IPS-15b (cell line): ENCODE measurements at regions not wholly inside any gene's neighbourhood (a gene's known extent, or its start where the extent isn't known, plus 50 kb on each side); places are given as distances from the start of the nearest gene placed in this dataset.

Source experiments
- H3K27me3 ChIP-seq: one replicate; pipeline ENCODE4 v1.6.1; 2013; ENCODE audit warnings: low read length; ENCODE audit not compliant: control insufficient read depth, insufficient read depth
- H3K36me3 ChIP-seq: one replicate; pipeline ENCODE4 v1.6.1; 2013; ENCODE audit warnings: low read length; ENCODE audit not compliant: control insufficient read depth, insufficient read depth
- H3K4me1 ChIP-seq: one replicate; pipeline ENCODE4 v1.6.1; 2013; ENCODE audit warnings: mild to moderate bottlenecking, low read length; ENCODE audit not compliant: control insufficient read depth, insufficient read depth
- H3K4me3 ChIP-seq: one replicate; pipeline ENCODE4 v1.5.1; 2013; ENCODE audit warnings: low read depth, low read length
- H3K9ac ChIP-seq: one replicate; pipeline ENCODE4 v1.6.1; 2013; ENCODE audit warnings: low read depth, mild to moderate bottlenecking, low read length
- H3K9me3 ChIP-seq: one replicate; pipeline ENCODE4 v1.6.1; 2013; ENCODE audit warnings: mild to moderate bottlenecking, low read length; ENCODE audit not compliant: control insufficient read depth, insufficient read depth

DNA sequence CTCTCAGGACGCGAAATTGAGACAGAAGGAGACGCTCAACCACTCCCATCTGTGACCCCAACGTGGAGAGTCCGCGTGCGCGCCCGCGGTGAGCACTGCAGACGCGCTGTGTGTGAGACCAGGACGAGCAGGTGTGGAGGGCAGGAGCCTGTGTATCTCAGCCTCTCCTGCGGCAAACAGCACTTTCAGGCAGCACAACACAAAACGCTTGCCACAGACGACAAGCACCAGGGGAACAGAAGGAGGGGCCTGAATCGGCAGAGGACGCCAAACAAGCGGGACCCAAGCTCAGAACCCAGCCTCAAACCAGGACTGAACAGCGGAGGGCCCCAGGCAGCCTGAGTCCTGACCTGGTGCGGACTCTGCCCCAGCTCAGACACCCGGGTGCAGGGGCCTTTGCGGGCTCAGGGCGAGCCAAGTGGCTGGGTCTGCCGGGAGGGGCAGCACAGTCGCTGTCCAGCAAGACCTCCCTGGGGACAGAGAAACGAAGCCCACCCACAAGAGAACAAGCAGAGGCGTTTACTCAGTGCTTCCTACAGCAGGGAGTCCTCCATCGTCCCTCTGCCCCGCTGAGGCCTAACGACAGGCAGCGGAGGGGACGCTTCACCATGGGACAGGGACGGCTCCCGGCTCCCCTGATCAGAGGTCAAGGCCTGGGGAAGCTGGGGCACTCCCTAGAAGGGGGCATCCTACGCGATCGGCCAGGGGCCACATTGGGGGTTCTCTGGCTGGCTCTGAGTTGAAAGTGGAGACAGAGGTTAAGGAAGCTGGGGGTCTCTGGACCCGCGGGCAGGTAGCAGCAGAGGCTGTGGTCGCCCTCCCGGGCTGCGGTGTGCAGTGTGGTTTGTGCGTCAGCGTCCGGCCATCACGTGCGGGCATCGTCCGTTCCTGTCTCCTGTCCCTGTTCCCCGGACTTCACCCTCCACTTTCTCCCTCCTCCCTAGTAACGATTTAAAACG lies 560.8 kb downstream of the BRD1 start:
- Histone ChIP-seq H3K4me1 (peaks cover 13% of the 10 kb centered on the region), H3K9me3 (no peaks in the 10 kb centered on the region), H3K9ac (peak overlapping the region; percentile 37), H3K27me3 (peaks cover 14% of the 10 kb centered on the region), H3K4me3 (no peak overlapping the region), H3K36me3 (no peaks in the 10 kb centered on the region)

DNA sequence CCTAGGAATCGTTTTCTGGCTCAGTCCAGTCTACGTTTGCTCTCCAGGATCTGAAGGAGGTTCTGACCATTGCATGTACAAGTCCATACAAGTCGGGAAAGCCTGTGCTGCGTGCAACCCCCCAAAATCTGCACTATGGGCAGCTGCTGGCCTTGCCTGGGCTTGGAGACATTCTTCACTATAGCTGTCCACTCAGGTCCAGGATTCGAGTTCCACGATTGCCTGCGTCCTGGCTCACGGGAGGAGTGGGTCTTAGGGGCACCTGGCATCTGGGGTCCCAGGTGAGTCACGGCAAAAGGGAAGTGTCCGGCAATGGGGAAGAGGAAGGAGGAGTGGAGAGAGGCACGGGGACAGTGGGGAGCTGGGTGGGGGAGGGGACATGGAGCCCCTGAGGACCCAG lies 563.0 kb downstream of the BRD1 start:
- Histone ChIP-seq H3K27me3 (no peaks in the 10 kb centered on the region), H3K9me3 (no peaks in the 10 kb centered on the region), H3K4me1 (peaks cover 10% of the 10 kb centered on the region), H3K9ac (no peak overlapping the region), H3K4me3 (no peak overlapping the region), H3K36me3 (no peaks in the 10 kb centered on the region)

- H3K36me3 ChIP-seq, result no peaks in the 10 kb centered on the region
- no peak overlapping the region for H3K4me3 ChIP-seq
- no peaks in the 10 kb centered on the region for H3K9me3 ChIP-seq
- no peaks in the 10 kb centered on the region for H3K27me3 ChIP-seq
- H3K4me1 ChIP-seq, result peaks cover 2% of the 10 kb centered on the region
- H3K9ac ChIP-seq, result no peak overlapping the region
Measured at GRCh38 chr22:49263101-49263500, 564.6 kb downstream of the BRD1 start.

DNA sequence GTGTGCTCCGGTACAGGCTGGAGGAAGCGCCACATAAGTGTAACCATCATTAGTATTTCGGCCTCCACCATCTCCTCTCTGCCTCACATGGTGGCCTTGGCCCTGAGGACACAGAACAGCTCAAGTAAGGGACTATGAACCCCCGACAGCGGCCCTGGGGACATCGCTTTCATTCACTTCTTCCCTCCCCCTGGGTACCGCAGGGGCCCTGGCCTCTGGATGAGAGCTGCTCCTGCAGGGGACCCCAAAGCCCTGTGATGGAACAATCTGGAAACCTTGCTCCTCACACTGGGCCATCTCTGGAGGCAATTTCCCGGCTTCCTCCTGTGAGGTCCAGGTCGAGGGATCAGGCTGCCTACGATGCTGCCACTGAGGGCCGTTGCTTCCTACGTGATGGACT lies 565.5 kb downstream of the BRD1 start:
- H3K4me3 ChIP-seq, result no peak overlapping the region
- H3K9me3 ChIP-seq, result no peaks in the 10 kb centered on the region
- peaks cover 2% of the 10 kb centered on the region for H3K4me1 ChIP-seq
- H3K9ac ChIP-seq, result no peak overlapping the region
- no peaks in the 10 kb centered on the region for H3K36me3 ChIP-seq
- no peaks in the 10 kb centered on the region for H3K27me3 ChIP-seq

GRCh38 chr22:49261616-49262015 lies 566.1 kb downstream of the BRD1 start:
- H3K36me3 ChIP-seq, result no peaks in the 10 kb centered on the region
- H3K4me3 ChIP-seq, result no peak overlapping the region
- H3K9ac ChIP-seq, result no peak overlapping the region
- no peaks in the 10 kb centered on the region for H3K27me3 ChIP-seq
- H3K9me3 ChIP-seq, result no peaks in the 10 kb centered on the region
- peaks cover 2% of the 10 kb centered on the region for H3K4me1 ChIP-seq

GRCh38 chr22:49260681-49261580 lies 566.7 kb downstream of the BRD1 start:
- H3K9ac ChIP-seq, result no peak overlapping the region

GRCh38 chr22:49259839-49260615 lies 567.6 kb downstream of the BRD1 start:
- Histone ChIP-seq H3K9ac (no peak overlapping the region), H3K4me3 (no peak overlapping the region), H3K27me3 (no peaks in the 10 kb centered on the region), H3K36me3 (no peaks in the 10 kb centered on the region), H3K9me3 (no peaks in the 10 kb centered on the region), H3K4me1 (no peaks in the 10 kb centered on the region)

More at GRCh38 chr22:49260681-49261580, 566.7 kb downstream of the BRD1 start:
- Histone ChIP-seq H3K36me3 (no peaks in the 10 kb centered on the region), H3K27me3 (no peaks in the 10 kb centered on the region), H3K4me3 (no peak overlapping the region), H3K9me3 (no peaks in the 10 kb centered on the region), H3K4me1 (no peaks in the 10 kb centered on the region)

GRCh38 chr22:49258107-49259010 lies 569.3 kb downstream of the BRD1 start:
- H3K4me3 ChIP-seq, result no peak overlapping the region
- H3K9ac ChIP-seq, result no peak overlapping the region
- no peaks in the 10 kb centered on the region for H3K27me3 ChIP-seq
- no peaks in the 10 kb centered on the region for H3K36me3 ChIP-seq
- H3K9me3 ChIP-seq, result no peaks in the 10 kb centered on the region
- H3K4me1 ChIP-seq, result no peaks in the 10 kb centered on the region

- no peaks in the 10 kb centered on the region for H3K4me1 ChIP-seq
- H3K27me3 ChIP-seq, result no peaks in the 10 kb centered on the region
- no peak overlapping the region for H3K4me3 ChIP-seq
- H3K9me3 ChIP-seq, result no peaks in the 10 kb centered on the region
- H3K36me3 ChIP-seq, result no peaks in the 10 kb centered on the region
- no peak overlapping the region for H3K9ac ChIP-seq
Measured at GRCh38 chr22:49257551-49257961, 570.1 kb downstream of the BRD1 start.

- no peaks in the 10 kb centered on the region for H3K4me1 ChIP-seq
- H3K27me3 ChIP-seq, result no peaks in the 10 kb centered on the region
- no peaks in the 10 kb centered on the region for H3K36me3 ChIP-seq
- no peak overlapping the region for H3K4me3 ChIP-seq
- no peak overlapping the region for H3K9ac ChIP-seq
- H3K9me3 ChIP-seq, result no peaks in the 10 kb centered on the region
Measured at GRCh38 chr22:49255741-49256318, 571.8 kb downstream of the BRD1 start.
